GM12892 (cell line): ENCODE measurements at regions not wholly inside any gene's neighbourhood (a gene's known extent, or its start where the extent isn't known, plus 50 kb on each side); places are given as distances from the start of the nearest gene placed in this dataset.

Experiments used
- POLR2A ChIP-seq: IDR thresholded peaks from 2 replicates; pipeline ENCODE4 v1.6.1; 2011; ENCODE audit warnings: low read depth, low read length, control low read depth
- POLR2AphosphoS5 ChIP-seq: IDR thresholded peaks from 2 replicates; pipeline ENCODE4 v1.6.1; 2011; ENCODE audit warnings: low read depth, low read length, control low read depth
- TAF1 ChIP-seq: IDR thresholded peaks from 2 replicates; pipeline ENCODE4 v1.6.1; 2011; ENCODE audit warnings: low read depth, mild to moderate bottlenecking, control low read depth, low read length, borderline replicate concordance

DNA sequence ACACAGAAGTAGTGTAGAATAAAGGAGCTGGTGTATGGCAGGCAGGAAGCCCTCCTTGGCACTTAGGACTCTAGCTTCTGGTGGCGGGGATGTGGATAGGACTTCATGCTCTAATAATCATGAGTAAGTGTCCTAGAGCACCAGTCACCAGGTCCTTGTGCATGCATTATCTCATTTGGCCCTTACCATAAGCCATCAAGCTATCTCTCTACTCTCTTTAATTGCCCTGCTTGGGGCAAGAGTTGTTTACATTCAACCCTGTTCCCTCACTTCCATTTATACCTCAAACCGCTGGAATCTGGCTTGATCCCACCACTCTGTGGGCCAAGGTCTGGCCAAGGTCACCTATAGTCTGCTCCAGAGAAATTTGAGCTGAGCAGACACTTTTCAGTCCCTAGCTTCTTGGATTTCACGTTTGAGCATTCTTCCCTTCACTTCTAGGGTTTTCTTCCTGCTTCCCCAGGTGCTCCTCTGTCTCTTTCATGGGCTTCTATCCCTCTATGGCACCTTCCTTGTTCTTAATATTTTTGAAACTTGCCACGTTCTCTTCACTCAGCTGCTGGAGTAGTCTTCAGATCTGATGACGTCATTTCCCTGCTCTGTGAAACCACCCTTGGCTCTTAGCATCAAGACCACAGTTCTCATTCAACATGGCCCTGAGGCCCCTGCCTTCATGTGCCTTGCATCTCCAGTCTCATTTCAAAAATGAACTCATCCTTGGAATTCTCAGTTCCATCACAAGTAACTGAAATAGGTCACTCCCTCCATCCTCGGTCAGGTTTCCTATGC lies 94.9 kb upstream of the GATA6 start:
- TF ChIP-seq POLR2A (no peak), POLR2AphosphoS5 (no peak), TAF1 (no peak)
